ENCODE measurements at regions not wholly inside any gene's neighbourhood (a gene's known extent, or its start where the extent isn't known, plus 50 kb on each side); places are given as distances from the start of the nearest gene placed in this dataset.
"Not testable (repeated sequence)": the region's sequence is repeated elsewhere in the genome, so short reads cannot be mapped to it uniquely, and the experiment has no call there.

DNA sequence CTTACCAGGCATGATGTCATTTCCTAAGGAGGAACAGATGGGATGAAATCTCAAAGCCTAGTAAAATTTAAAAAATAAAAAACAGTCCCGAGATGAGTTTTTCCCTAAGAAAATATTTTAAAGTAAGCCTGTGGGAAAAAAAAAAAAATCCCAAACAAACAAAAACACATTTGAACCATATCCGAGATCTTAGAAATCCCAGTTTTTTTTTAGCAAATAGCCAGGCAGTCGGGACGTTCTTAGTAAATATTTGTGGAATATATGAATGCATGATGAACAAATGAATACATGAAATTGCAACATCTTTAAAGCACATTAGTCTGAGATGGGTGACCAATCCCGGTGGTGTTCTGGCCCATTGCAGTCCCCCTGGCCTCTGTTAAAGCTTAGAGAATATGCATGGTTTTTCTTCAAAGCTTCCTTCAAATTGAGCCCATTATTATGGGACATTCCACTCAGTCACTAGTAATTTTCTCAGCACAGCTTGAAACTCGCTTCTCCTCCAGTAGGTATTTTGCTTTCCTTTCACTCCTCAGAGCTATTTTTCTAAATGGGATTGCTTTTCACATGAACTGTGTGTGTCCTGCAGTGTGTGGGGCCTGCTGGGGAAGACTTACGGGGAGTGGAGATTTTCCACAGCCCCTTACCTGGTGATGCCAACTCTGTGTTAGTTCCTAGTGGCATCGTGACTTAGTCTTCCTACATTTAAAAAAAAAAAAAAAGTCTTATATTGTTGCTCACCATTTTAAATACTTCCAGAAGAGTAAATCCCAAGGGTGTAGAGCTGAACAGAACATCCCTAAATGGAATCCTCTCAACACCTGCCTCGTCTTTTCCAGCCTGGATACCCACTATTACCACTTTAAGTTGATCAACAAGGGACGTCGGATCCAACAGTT lies 255.6 kb upstream of the NBPF12 start:
- H3K4me2 ChIP-seq; ATAC-seq; FAIRE-seq; CTCF ChIA-PET; H3K27ac ChIP-seq; POLR2A ChIA-PET; DNase-seq (ENCODE audit: low read depth in 1 of 2, low spot score in 1 of 2); H3K9me3 ChIP-seq; H3K4me1 ChIP-seq; H3K4me3 ChIP-seq: not testable (repeated sequence)
- 23% methylated on average over 8 of the region's 11 CpGs for WGBS (ENCODE audit: missing lambda C conversion rate)

DNA sequence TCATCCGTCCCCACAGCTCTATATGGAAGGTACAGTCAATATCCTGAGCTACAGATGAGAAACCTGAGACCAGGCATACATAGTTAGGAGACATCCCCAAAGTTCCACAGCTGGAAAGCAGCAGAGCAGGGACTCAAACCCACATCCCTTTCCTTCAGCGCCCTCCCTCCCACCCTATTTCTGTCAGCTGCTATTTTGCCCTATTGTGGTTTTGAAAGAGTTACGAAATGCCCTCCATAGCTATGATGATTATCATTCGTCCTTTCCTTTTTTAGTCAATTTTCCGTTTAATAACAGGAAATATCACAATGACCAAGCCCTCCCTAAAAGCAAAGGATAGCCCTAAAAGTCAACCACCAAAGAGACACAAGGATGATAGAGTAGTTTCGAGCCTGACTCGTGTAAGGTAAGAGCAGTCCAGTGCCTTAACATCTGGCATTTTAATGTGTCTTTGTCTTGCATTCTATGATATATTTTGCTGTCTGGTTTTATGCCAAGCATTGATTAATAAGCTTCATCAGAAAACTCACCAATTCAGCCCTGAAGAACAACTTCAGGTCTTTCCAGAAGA lies 264.3 kb upstream of the NBPF12 start:
- DNase-seq (ENCODE audit: low read depth in 1 of 2, low spot score in 1 of 2); H3K4me3 ChIP-seq; H3K4me2 ChIP-seq; H3K4me1 ChIP-seq; POLR2A ChIA-PET; H3K9me3 ChIP-seq; H3K27ac ChIP-seq; FAIRE-seq; CTCF ChIA-PET; ATAC-seq: not testable (repeated sequence)
- 7% methylated on average over 7 of the region's 7 CpGs for WGBS (ENCODE audit: missing lambda C conversion rate)

DNA sequence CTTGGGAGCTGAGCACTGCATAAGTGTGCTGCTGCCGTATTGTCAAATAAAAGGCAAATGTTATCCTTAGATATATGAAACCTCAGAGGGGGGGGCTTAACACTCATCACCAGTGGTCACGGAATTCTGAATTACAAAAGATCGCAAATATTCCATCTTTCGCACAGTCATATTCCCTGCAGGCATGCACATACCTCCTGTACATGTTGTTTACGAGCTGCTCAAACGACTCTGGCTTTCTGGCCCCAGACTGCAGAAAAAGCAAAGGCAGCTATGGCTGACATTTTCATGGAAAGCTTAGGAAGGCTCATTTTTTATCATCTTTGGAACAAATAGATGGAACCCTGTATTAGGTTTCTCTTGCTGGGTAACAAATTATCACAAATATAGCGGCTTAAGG lies 265.5 kb upstream of the NBPF12 start:
- H3K9me3 ChIP-seq; H3K4me3 ChIP-seq; FAIRE-seq; H3K27ac ChIP-seq; DNase-seq (ENCODE audit: low read depth in 1 of 2, low spot score in 1 of 2); POLR2A ChIA-PET; H3K4me2 ChIP-seq; CTCF ChIA-PET; H3K4me1 ChIP-seq; ATAC-seq: not testable (repeated sequence)
- WGBS (ENCODE audit: missing lambda C conversion rate), result 33% methylated on average over 4 of the region's 7 CpGs

DNA sequence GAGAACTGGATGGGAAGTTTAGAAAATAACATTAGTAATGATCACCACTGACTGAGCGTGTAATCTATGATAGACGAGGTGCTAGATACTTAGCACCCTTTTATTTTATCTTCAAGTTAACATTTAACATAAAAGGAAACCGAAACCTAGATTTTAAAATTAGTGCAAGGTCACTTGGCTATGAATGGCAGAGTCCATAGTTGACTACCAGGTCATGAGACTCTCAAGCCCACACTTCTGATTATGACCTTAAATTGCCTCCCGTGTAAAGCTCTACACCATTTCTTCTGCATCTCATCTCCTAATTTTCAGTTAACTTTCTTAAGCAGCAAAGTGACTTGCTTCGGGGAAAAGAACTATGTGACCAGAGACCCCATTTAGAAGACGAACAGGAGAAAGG lies 266.5 kb upstream of the NBPF12 start:
- DNase-seq (ENCODE audit: low read depth in 1 of 2, low spot score in 1 of 2); FAIRE-seq; ATAC-seq; H3K27ac ChIP-seq; POLR2A ChIA-PET; H3K4me1 ChIP-seq; H3K4me2 ChIP-seq; H3K4me3 ChIP-seq; CTCF ChIA-PET; H3K9me3 ChIP-seq: not testable (repeated sequence)
- WGBS (ENCODE audit: missing lambda C conversion rate), result 38% methylated on average over 6 of the region's 6 CpGs

DNA sequence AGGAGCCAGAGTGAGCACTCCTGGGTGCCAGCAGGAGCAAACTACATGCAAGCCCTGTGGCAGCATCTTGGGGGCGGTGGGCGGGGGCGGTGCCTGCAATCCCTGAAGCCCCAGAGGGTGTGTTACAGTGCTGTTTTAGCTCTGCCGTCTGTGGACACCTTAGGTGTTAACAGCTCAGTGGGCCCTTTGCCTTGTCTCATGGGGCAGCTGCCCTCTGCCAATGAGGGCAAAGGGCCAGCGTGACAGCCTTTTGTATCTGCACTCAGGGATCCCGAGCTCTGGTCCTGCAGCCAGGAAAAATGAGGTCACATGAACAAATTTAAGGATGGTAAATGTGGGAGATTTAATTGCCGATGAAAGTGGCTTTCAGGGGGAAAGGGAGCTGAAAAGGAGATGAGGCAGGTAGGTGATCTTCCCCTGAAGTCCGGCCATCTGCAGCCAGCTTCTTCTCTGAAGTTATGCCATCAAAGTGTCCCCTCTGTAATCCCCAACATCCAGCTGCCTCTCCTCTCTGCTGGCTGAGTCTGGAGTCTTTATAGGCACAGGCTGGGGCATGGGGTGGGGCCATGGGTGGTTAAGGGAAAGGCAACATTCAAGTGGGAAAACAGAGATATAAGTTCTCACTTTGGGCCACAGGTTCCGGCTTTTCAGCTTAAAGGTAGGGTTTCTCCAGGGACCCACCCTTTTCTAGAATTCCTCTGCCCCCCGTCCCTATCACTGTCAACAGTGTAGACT lies 267.1 kb upstream of the NBPF12 start:
- FAIRE-seq, POLR2A ChIA-PET: not testable (repeated sequence)
- 24% methylated on average over 7 of the region's 10 CpGs for WGBS (ENCODE audit: missing lambda C conversion rate)

GRCh38 chr1:146666275-146666674 lies 271.8 kb upstream of the NBPF12 start:
- H3K4me3 ChIP-seq; DNase-seq (ENCODE audit: low read depth in 1 of 2, low spot score in 1 of 2); H3K27ac ChIP-seq; H3K4me1 ChIP-seq; CTCF ChIA-PET; ATAC-seq; H3K4me2 ChIP-seq; POLR2A ChIA-PET; H3K9me3 ChIP-seq; FAIRE-seq: not testable (repeated sequence)
- 0% methylated on average over 1 of the region's 1 CpG for WGBS (ENCODE audit: missing lambda C conversion rate)

More for the DNA sequence above, 267.1 kb upstream of the NBPF12 start:
- ATAC-seq; CTCF ChIA-PET; H3K4me1 ChIP-seq; H3K9me3 ChIP-seq; DNase-seq (ENCODE audit: low read depth in 1 of 2, low spot score in 1 of 2); H3K4me3 ChIP-seq; H3K27ac ChIP-seq; H3K4me2 ChIP-seq: not testable (repeated sequence)

DNA sequence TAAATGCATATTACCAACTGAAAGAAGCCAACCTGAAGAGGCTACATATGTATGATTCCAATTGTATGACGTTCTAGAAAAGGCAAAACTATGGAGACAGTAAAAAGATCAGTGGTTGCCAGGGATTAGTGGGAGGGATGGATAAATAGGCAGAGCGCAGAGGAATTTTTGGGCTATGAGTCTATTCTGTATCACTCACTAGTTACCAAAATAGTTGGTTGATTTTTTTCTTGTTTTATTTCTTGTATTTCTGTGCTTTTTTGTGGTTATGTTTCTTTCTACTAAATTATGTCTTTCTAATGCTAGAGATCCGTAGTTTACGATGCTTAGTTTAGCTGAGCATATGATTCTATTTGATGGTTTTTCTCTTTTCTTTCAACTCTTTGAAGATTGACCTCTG lies 277.9 kb upstream of the NBPF12 start:
- ATAC-seq; DNase-seq (ENCODE audit: low read depth in 1 of 2, low spot score in 1 of 2); H3K4me3 ChIP-seq; POLR2A ChIA-PET; H3K4me2 ChIP-seq; H3K27ac ChIP-seq; H3K9me3 ChIP-seq; H3K4me1 ChIP-seq; FAIRE-seq; CTCF ChIA-PET: not testable (repeated sequence)
- 51% methylated on average over 4 of the region's 4 CpGs for WGBS (ENCODE audit: missing lambda C conversion rate)

- 0% methylated on average over 2 of the region's 3 CpGs for WGBS (ENCODE audit: missing lambda C conversion rate)
- CTCF ChIA-PET; POLR2A ChIA-PET; H3K4me1 ChIP-seq; DNase-seq (ENCODE audit: low read depth in 1 of 2, low spot score in 1 of 2); FAIRE-seq; ATAC-seq; H3K4me3 ChIP-seq; H3K27ac ChIP-seq; H3K9me3 ChIP-seq; H3K4me2 ChIP-seq: not testable (repeated sequence)
Measured at GRCh38 chr1:146656356-146657060, 281.6 kb upstream of the NBPF12 start.

- CTCF ChIA-PET; H3K27ac ChIP-seq; FAIRE-seq; ATAC-seq; H3K4me1 ChIP-seq; H3K4me3 ChIP-seq; POLR2A ChIA-PET; DNase-seq (ENCODE audit: low read depth in 1 of 2, low spot score in 1 of 2); H3K4me2 ChIP-seq; H3K9me3 ChIP-seq: not testable (repeated sequence)
- WGBS (ENCODE audit: missing lambda C conversion rate), result 9% methylated on average over 4 of the region's 4 CpGs
Measured at GRCh38 chr1:146654763-146655162, 283.4 kb upstream of the NBPF12 start.

DNA sequence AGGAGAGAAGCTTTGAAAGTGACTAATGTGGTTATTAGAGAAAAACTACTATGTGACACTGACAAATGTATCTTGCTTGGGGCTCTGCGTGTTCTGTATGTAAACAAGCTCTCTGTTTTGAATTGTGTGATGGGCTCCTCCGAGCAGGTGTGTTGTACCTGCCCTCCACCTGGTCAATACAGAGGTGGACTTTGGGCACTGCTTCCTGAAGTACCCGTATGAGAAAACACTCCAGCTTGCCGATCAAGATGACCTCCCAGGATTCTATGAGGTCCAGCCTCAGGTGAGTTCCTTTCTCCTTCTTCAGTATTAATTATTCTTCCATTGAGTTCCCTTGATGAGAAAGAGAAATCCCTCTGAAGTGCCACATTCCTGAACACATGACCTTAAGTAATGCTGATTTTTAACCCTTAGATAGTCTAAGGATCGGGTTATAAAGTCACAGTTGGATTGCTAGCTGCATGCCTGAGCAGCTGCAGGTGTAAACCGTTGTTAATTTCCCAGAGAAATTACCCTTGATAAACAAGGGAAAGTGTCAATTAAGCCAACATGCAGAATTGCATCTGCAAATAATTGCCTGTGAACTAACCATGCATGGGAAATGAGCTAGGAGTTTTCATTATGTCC lies 292.0 kb upstream of the NBPF12 start:
- CTCF ChIA-PET, result not testable (repeated sequence)

More for the DNA sequence above, 292.0 kb upstream of the NBPF12 start:
- DNase-seq (ENCODE audit: low read depth in 1 of 2, low spot score in 1 of 2); H3K9me3 ChIP-seq; H3K4me1 ChIP-seq; POLR2A ChIA-PET; H3K27ac ChIP-seq; ATAC-seq; H3K4me3 ChIP-seq; H3K4me2 ChIP-seq; FAIRE-seq: not testable (repeated sequence)
- 2% methylated on average over 4 of the region's 6 CpGs for WGBS (ENCODE audit: missing lambda C conversion rate)

All from A549 (cell line).